Neural crest cell (in vitro differentiated cells): ENCODE measurements at regions not wholly inside any gene's neighbourhood (a gene's known extent, or its start where the extent isn't known, plus 50 kb on each side); places are given as distances from the start of the nearest gene placed in this dataset.

ENCODE experiments used
- DNase-seq: peaks from one replicate; pipeline ENCODE4 v3.0.0; 2021; ENCODE audit warnings: low read depth, mixed read lengths, low spot score
- H3K27ac Mint-ChIP-seq: one replicate; pipeline ENCODE4 v1.8.0; 2021; ENCODE audit warnings: mild to moderate bottlenecking, mixed read lengths; ENCODE audit not compliant: unreplicated experiment
- H3K27me3 Mint-ChIP-seq: 2 replicates; pipeline ENCODE4 v1.8.0; 2021; ENCODE audit warnings: low read depth, mild to moderate bottlenecking, mixed read lengths
- H3K36me3 Mint-ChIP-seq: 2 replicates; pipeline ENCODE4 v1.8.0; 2021; ENCODE audit warnings: low read depth, mild to moderate bottlenecking, mixed read lengths
- H3K4me1 Mint-ChIP-seq: 2 replicates; pipeline ENCODE4 v1.8.0; 2021; ENCODE audit warnings: mixed read lengths
- H3K4me3 Mint-ChIP-seq: one replicate; pipeline ENCODE4 v1.8.0; 2021; ENCODE audit warnings: mild to moderate bottlenecking, mixed read lengths
- H3K9me3 Mint-ChIP-seq: 2 replicates; pipeline ENCODE4 v1.8.0; 2021; ENCODE audit warnings: mixed read lengths
- CTCF ChIP-seq: fragments of 200-600 bp; sonication (generic); conservative IDR thresholded peaks from 2 replicates; pipeline ENCODE4 v1.5.0; 2021; ENCODE audit warnings: antibody characterized with exemption, mild to moderate bottlenecking

- no peak for TF ChIP-seq CTCF
- H3K9me3 Mint-ChIP-seq: no peaks in the 10 kb centered on the region
- DNase-seq: no peak
- no peaks in the 10 kb centered on the region for H3K27me3 Mint-ChIP-seq
- no peak overlapping the region for H3K27ac Mint-ChIP-seq
- no peaks in the 10 kb centered on the region for H3K36me3 Mint-ChIP-seq
- H3K4me1 Mint-ChIP-seq: no peaks in the 10 kb centered on the region
- no peak overlapping the region for H3K4me3 Mint-ChIP-seq
These were observed 313.8 kb downstream of the MATN1 start for GRCh38 chr1:30409476-30410152.

GRCh38 chr1:30407865-30408580, 315.4 kb downstream of the MATN1 start:
- no peak for TF ChIP-seq CTCF
- no peaks in the 10 kb centered on the region for H3K36me3 Mint-ChIP-seq
- no peak overlapping the region for H3K27ac Mint-ChIP-seq
- H3K27me3 Mint-ChIP-seq: peaks cover 4% of the 10 kb centered on the region
- H3K4me1 Mint-ChIP-seq: peaks cover 5% of the 10 kb centered on the region
- H3K9me3 Mint-ChIP-seq: no peaks in the 10 kb centered on the region
- no peak for DNase-seq
- H3K4me3 Mint-ChIP-seq: no peak overlapping the region

GRCh38 chr1:30406996-30407864, 316.2 kb downstream of the MATN1 start:
- H3K36me3 Mint-ChIP-seq: no peaks in the 10 kb centered on the region
- TF ChIP-seq CTCF: no peak
- peaks cover 4% of the 10 kb centered on the region for H3K27me3 Mint-ChIP-seq
- no peak overlapping the region for H3K27ac Mint-ChIP-seq
- no peak overlapping the region for H3K4me3 Mint-ChIP-seq
- no peaks in the 10 kb centered on the region for H3K9me3 Mint-ChIP-seq
- H3K4me1 Mint-ChIP-seq: peaks cover 9% of the 10 kb centered on the region
- no peak for DNase-seq

GRCh38 chr1:30405631-30406212, 317.7 kb downstream of the MATN1 start:
- DNase-seq: no peak
- H3K27ac Mint-ChIP-seq: no peak overlapping the region
- no peaks in the 10 kb centered on the region for H3K36me3 Mint-ChIP-seq
- H3K4me3 Mint-ChIP-seq: no peak overlapping the region
- H3K4me1 Mint-ChIP-seq: peaks cover 12% of the 10 kb centered on the region
- no peak for TF ChIP-seq CTCF
- no peaks in the 10 kb centered on the region for H3K9me3 Mint-ChIP-seq
- H3K27me3 Mint-ChIP-seq: peaks cover 4% of the 10 kb centered on the region

GRCh38 chr1:30405081-30405480, 318.3 kb downstream of the MATN1 start:
- Mint-ChIP-seq H3K27me3 (peaks cover 4% of the 10 kb centered on the region), H3K4me1 (peaks cover 12% of the 10 kb centered on the region), H3K36me3 (no peaks in the 10 kb centered on the region), H3K9me3 (no peaks in the 10 kb centered on the region), H3K27ac (peak overlapping the region; percentile 73), H3K4me3 (no peak overlapping the region)
- no peak for TF ChIP-seq CTCF
- DNase-seq: no peak
